Ascending aorta (tissue), 2 donors: ENCODE measurements at regions not wholly inside any gene's neighbourhood (a gene's known extent, or its start where the extent isn't known, plus 50 kb on each side); places are given as distances from the start of the nearest gene placed in this dataset.

Source experiments
- DNase-seq, 2 donors: peaks; one replicate each; pipeline ENCODE4 v3.0.0-alpha.2; 2019; ENCODE audit warnings: low spot score in 2 of 2
- H3K27ac ChIP-seq, 2 donors: fragments of 200-600 bp; sonication (generic); one replicate each; pipeline ENCODE4 v1.5.1; 2016 to 2017; ENCODE audit warnings: mild to moderate bottlenecking in 1 of 2
- H3K27me3 ChIP-seq: fragments of 200-600 bp; sonication (generic); one replicate; pipeline ENCODE4 v1.5.1; 2017
- H3K36me3 ChIP-seq, 2 donors: fragments of 200-600 bp; sonication (generic); one replicate each; pipeline ENCODE4 v1.5.1; 2016
- H3K4me1 ChIP-seq, 2 donors: fragments of 200-600 bp; sonication (generic); one replicate each; pipeline ENCODE4 v1.5.1; 2016 to 2017; ENCODE audit warnings: mild to moderate bottlenecking in 1 of 2
- H3K4me3 ChIP-seq, 2 donors: fragments of 200-600 bp; sonication (generic); one replicate each; pipeline ENCODE4 v1.5.1; 2016 to 2017; ENCODE audit warnings: mild to moderate bottlenecking in 1 of 2
- H3K9me3 ChIP-seq, 2 donors: fragments of 200-600 bp; sonication (generic); one replicate each; pipeline ENCODE4 v1.5.1; 2016
- CTCF ChIP-seq, 3 experiments: fragments of 200-600 bp in 2 of 3; fragments of 450-650 bp in 1 of 3; sonication (generic) in 2 of 3; IDR thresholded peaks; one replicate each; pipeline ENCODE4 v1.5.1; 2016 to 2019; ENCODE audit warnings: antibody characterized with exemption in 3 of 3, mild to moderate bottlenecking in 1 of 3, moderate library complexity in 1 of 3
- intact Hi-C: fragments of 100-400 bp; cut with DNase I; formaldehyde crosslinking; loops from one replicate; pipeline ENCODE4 v1.15.1; 2023

- H3K27me3 ChIP-seq, result no peaks in the 10 kb centered on the region
- intact Hi-C loops, result no loop called here
- no peak overlapping the region for H3K4me3 ChIP-seq
- no peaks in the 10 kb centered on the region for H3K36me3 ChIP-seq
- no peaks in the 10 kb centered on the region for H3K4me1 ChIP-seq
- DNase-seq, result no peak
- H3K9me3 ChIP-seq, result no peaks in the 10 kb centered on the region
- TF ChIP-seq CTCF (IDR thresholded peaks at IDR 0.05), result no peak
- no peak overlapping the region for H3K27ac ChIP-seq
These were observed 95.7 kb upstream of the ARAP3 start for GRCh38 chr5:141777711-141778110.

GRCh38 chr5:141777130-141777529, 95.1 kb upstream of the ARAP3 start:
- Histone ChIP-seq H3K27ac (no peak overlapping the region), H3K4me3 (no peak overlapping the region), H3K27me3 (no peaks in the 10 kb centered on the region), H3K4me1 (no peaks in the 10 kb centered on the region), H3K36me3 (no peaks in the 10 kb centered on the region), H3K9me3 (no peaks in the 10 kb centered on the region)
- no peak for DNase-seq
- TF ChIP-seq CTCF (IDR thresholded peaks at IDR 0.05), result no peak
- intact Hi-C loops, result no loop called here

GRCh38 chr5:141773779-141774562, 91.9 kb upstream of the ARAP3 start:
- DNase-seq, result no peak
- Histone ChIP-seq H3K9me3 (no peaks in the 10 kb centered on the region), H3K27ac (no peak overlapping the region), H3K4me1 (no peaks in the 10 kb centered on the region), H3K4me3 (no peak overlapping the region), H3K36me3 (no peaks in the 10 kb centered on the region), H3K27me3 (no peaks in the 10 kb centered on the region)
- intact Hi-C loops, result no loop called here
- no peak for TF ChIP-seq CTCF (IDR thresholded peaks at IDR 0.05)

GRCh38 chr5:141772281-141772680, 90.3 kb upstream of the ARAP3 start:
- Histone ChIP-seq H3K36me3 (no peaks in the 10 kb centered on the region), H3K9me3 (no peaks in the 10 kb centered on the region), H3K27me3 (no peaks in the 10 kb centered on the region), H3K27ac (no peak overlapping the region), H3K4me3 (no peak overlapping the region), H3K4me1 (no peaks in the 10 kb centered on the region)
- no peak for DNase-seq
- TF ChIP-seq CTCF (IDR thresholded peaks at IDR 0.05), result no peak
- intact Hi-C loops, result no loop called here

GRCh38 chr5:141771562-141771961, 89.5 kb upstream of the ARAP3 start:
- Histone ChIP-seq H3K27me3 (no peaks in the 10 kb centered on the region), H3K4me1 (no peaks in the 10 kb centered on the region), H3K27ac (no peak overlapping the region), H3K4me3 (no peak overlapping the region), H3K9me3 (no peaks in the 10 kb centered on the region), H3K36me3 (no peaks in the 10 kb centered on the region)
- DNase-seq, result no peak
- TF ChIP-seq CTCF (IDR thresholded peaks at IDR 0.05), result no peak
- intact Hi-C loops, result no loop called here

GRCh38 chr5:141771031-141771430, 89.0 kb upstream of the ARAP3 start:
- H3K9me3 ChIP-seq, result no peaks in the 10 kb centered on the region
- TF ChIP-seq CTCF (IDR thresholded peaks at IDR 0.05), result no peak
- no peaks in the 10 kb centered on the region for H3K36me3 ChIP-seq
- H3K27ac ChIP-seq, result no peak overlapping the region
- no peaks in the 10 kb centered on the region for H3K4me1 ChIP-seq
- H3K27me3 ChIP-seq, result no peaks in the 10 kb centered on the region
- no peak for DNase-seq
- H3K4me3 ChIP-seq, result no peak overlapping the region
- intact Hi-C loops, result no loop called here
